ENCODE measurements at regions not wholly inside any gene's neighbourhood (a gene's known extent, or its start where the extent isn't known, plus 50 kb on each side); places are given as distances from the start of the nearest gene placed in this dataset.
A peak's percentile ranks its signal among the peaks of the same experiment; 100 is the strongest.
"Not testable (repeated sequence)": the region's sequence is repeated elsewhere in the genome, so short reads cannot be mapped to it uniquely, and the experiment has no call there.

GRCh38 chr16:29321585-29321984, 84.9 kb downstream of the NPIPB11 start:
- peak overlapping the region in 2 of 4 donors; percentile 61 to 73 for H3K27ac ChIP-seq
- no peaks in the 10 kb centered on the region for H3K27me3 ChIP-seq
- H3K9me3 ChIP-seq, result no peaks in the 10 kb centered on the region
- H3K36me3 ChIP-seq, result no peaks in the 10 kb centered on the region
- DNase-seq (ENCODE audit: low spot score in 2 of 2), result no peak
- no peak overlapping the region for H3K4me3 ChIP-seq
- peaks cover 0 to 25% (median 3%) of the 10 kb centered on the region in 4 donors for H3K4me1 ChIP-seq
- 36 to 51% methylated on average over 9 of the region's 9 CpGs for WGBS, 2 donors
- TF ChIP-seq EP300 (IDR thresholded peaks at IDR 0.05) (no peak), POLR2A (IDR thresholded peaks at IDR 0.05) (no peak), CTCF (IDR thresholded peaks at IDR 0.05) (no peak)

- WGBS, 2 donors, result 75 to 78% methylated on average over 11 of the region's 18 CpGs
- Histone ChIP-seq H3K4me3 (no peak overlapping the region), H3K4me1 (peaks cover 0 to 27% (median 4%) of the 10 kb centered on the region in 4 donors), H3K36me3 (no peaks in the 10 kb centered on the region), H3K27ac (peak overlapping the region in 2 of 4 donors; percentile 61 to 73), H3K9me3 (no peaks in the 10 kb centered on the region), H3K27me3 (no peaks in the 10 kb centered on the region)
- DNase-seq (ENCODE audit: low spot score in 2 of 2), result no peak
- TF ChIP-seq EP300 (IDR thresholded peaks at IDR 0.05) (no peak), CTCF (IDR thresholded peaks at IDR 0.05) (no peak), POLR2A (IDR thresholded peaks at IDR 0.05) (no peak)
Measured at GRCh38 chr16:29321000-29321393, 85.5 kb downstream of the NPIPB11 start.

DNA sequence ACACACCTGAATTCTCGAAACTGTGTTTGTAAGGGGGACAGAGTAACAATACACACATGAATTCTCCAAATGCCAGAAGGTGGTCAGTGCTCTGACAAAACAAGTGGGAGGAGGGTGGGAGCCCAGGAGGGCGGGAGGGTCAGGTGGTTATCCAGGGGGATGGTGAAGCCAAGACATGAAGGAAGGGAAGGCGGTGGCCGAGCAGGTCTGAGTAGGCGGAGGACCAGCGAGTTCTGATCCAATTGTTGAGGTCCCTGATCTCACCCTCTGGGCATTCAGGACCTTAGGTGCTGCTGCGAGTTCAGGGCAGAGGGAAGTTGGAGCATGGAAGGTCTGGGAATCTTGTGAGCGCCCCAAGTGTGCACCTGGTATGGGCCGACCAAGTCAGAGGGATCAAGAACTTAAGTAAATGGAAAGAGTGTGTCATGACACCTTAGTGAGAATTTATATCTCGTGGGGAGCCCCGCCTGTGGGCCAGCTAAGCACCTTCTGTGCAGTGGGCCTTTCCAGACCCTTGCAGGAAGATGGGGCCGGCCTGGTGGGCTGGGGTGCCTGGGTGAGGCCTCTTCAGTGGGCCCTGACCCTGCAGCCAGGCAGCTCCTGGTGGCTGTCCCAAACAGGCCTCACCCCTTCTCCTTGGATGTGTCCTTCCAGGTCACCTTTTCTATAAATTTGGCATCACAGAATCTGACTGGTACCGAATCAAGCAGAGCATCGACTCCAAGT, 86.1 kb downstream of the NPIPB11 start:
- no peak for DNase-seq (ENCODE audit: low spot score in 2 of 2)
- 93 to 94% methylated on average over 12 to 14 of the region's 14 CpGs for WGBS, 2 donors
- Histone ChIP-seq H3K27ac (peak overlapping the region in 1 of 4 donors; percentile 73), H3K9me3 (no peaks in the 10 kb centered on the region), H3K4me3 (no peak overlapping the region), H3K27me3 (no peaks in the 10 kb centered on the region), H3K4me1 (peaks cover 0 to 33% (median 6%) of the 10 kb centered on the region in 4 donors), H3K36me3 (no peaks in the 10 kb centered on the region)
- TF ChIP-seq CTCF (IDR thresholded peaks at IDR 0.05) (no peak), POLR2A (IDR thresholded peaks at IDR 0.05) (no peak), EP300 (IDR thresholded peaks at IDR 0.05) (no peak)

- H3K9me3 ChIP-seq, result no peaks in the 10 kb centered on the region
- no peaks in the 10 kb centered on the region for H3K27me3 ChIP-seq
- peaks cover 0 to 36% (median 6%) of the 10 kb centered on the region in 4 donors for H3K4me1 ChIP-seq
- TF ChIP-seq EP300 (IDR thresholded peaks at IDR 0.05), result no peak
- no peak for TF ChIP-seq CTCF (IDR thresholded peaks at IDR 0.05)
- WGBS, 2 donors, result 79 to 81% methylated on average over 10 of the region's 10 CpGs
- H3K27ac ChIP-seq, result no peak overlapping the region
- no peak for DNase-seq (ENCODE audit: low spot score in 2 of 2)
- no peaks in the 10 kb centered on the region for H3K36me3 ChIP-seq
- H3K4me3 ChIP-seq, result no peak overlapping the region
Measured at GRCh38 chr16:29319726-29320125, 86.8 kb downstream of the NPIPB11 start.

DNA sequence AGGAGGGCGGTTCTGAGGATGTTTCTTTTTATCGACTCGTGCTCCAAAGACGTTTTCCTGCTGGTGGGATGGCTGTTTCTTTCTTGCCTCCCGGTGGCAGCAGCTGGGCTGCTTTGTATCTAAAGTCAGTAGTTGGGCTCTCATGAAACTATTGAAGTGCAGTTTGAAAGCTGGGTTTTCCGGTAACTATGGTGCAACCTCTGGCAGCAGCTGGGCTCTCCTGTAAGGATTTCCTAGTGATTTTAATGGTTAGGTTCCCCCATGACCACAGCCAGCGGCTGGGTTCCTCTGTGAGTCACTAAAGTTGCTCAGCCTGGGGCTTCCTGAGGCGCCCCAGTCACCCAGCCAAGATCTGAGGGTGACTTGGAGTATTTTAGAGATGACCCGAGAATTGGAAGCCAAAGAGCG, 87.9 kb downstream of the NPIPB11 start:
- H3K9me3 ChIP-seq, H3K4me3 ChIP-seq, H3K36me3 ChIP-seq, H3K27me3 ChIP-seq, H3K27ac ChIP-seq: not testable (repeated sequence)
- DNase-seq (ENCODE audit: low spot score in 2 of 2), result peak in 1 of 2 donors; percentile 29
- TF ChIP-seq EP300 (IDR thresholded peaks at IDR 0.05), result peak in 1 of 2 donors; percentile 34
- peaks cover 0 to 36% (median 6%) of the 10 kb centered on the region in 4 donors for H3K4me1 ChIP-seq
- 39 to 44% methylated on average over 10 of the region's 10 CpGs for WGBS, 2 donors

All from tibial nerve (tissue), 4 donors.